Neural cell (in vitro differentiated cells): ENCODE measurements at regions not wholly inside any gene's neighbourhood (a gene's known extent, or its start where the extent isn't known, plus 50 kb on each side); places are given as distances from the start of the nearest gene placed in this dataset.

Experiments used
- H2AFZ ChIP-seq: fragments of 200-600, 300-800 bp; sonication (generic), shearing (Covaris generic); 2 replicates; pipeline ENCODE4 v1.6.0; 2014; ENCODE audit warnings: low read depth, mild to moderate bottlenecking, antibody characterized with exemption, low read length, moderate library complexity
- H3F3A ChIP-seq: fragments of 200-600 bp; shearing (Covaris generic); 2 replicates; pipeline ENCODE4 v1.6.1; 2016; ENCODE audit warnings: mild to moderate bottlenecking, moderate library complexity, mixed read lengths, antibody characterized with exemption, low read length; ENCODE audit not compliant: insufficient read depth, poor library complexity, severe bottlenecking
- H3K27ac ChIP-seq: fragments of 200-600, 300-800 bp; sonication (generic), shearing (Covaris generic); 2 replicates; pipeline ENCODE4 v1.5.1; 2014; ENCODE audit warnings: mild to moderate bottlenecking, low read length, moderate library complexity
- H3K27me3 ChIP-seq: fragments of 300-800, 200-600 bp; sonication (generic), shearing (Covaris generic); 2 replicates; pipeline ENCODE4 v1.6.0; 2014; ENCODE audit warnings: mild to moderate bottlenecking, low read depth, low read length, moderate library complexity; ENCODE audit not compliant: insufficient read depth
- H3K36me3 ChIP-seq: fragments of 300-800, 200-600 bp; sonication (generic), shearing (Covaris generic); 2 replicates; pipeline ENCODE4 v1.5.1; 2014; ENCODE audit warnings: mild to moderate bottlenecking, antibody characterized with exemption, low read length, moderate library complexity; ENCODE audit not compliant: insufficient read depth
- H3K4me2 ChIP-seq: fragments of 300-800, 200-600 bp; sonication (generic), shearing (Covaris generic); 2 replicates; pipeline ENCODE4 v1.6.0; 2014; ENCODE audit warnings: mild to moderate bottlenecking, low read length
- H3K4me3 ChIP-seq: fragments of 300-800, 200-600 bp; sonication (generic), shearing (Covaris generic); 2 replicates; pipeline ENCODE4 v1.5.1; 2014; ENCODE audit warnings: mild to moderate bottlenecking, low read length, moderate library complexity
- H3K79me2 ChIP-seq: fragments of 200-600 bp; shearing (Covaris generic); replicated peaks from 2 replicates; pipeline ENCODE4 v1.6.0; 2014; ENCODE audit warnings: mild to moderate bottlenecking, low read length, moderate library complexity; ENCODE audit not compliant: insufficient read depth
- H3K9ac ChIP-seq: fragments of 300-800, 200-600 bp; sonication (generic), shearing (Covaris generic); 2 replicates; pipeline ENCODE4 v1.6.1; 2016; ENCODE audit warnings: mild to moderate bottlenecking, low read length, mixed read lengths
- H3K9me2 ChIP-seq: fragments of 200-600 bp; shearing (Covaris generic); 2 replicates; pipeline ENCODE4 v1.6.1; 2016; ENCODE audit warnings: mild to moderate bottlenecking, low read length, mixed read lengths; ENCODE audit not compliant: insufficient read depth
- H3K9me3 ChIP-seq: fragments of 200-600, 300-800 bp; sonication (generic), shearing (Covaris generic); 2 replicates; pipeline ENCODE4 v1.6.1; 2016; ENCODE audit warnings: mild to moderate bottlenecking, mixed run types, low read length, moderate library complexity, mixed read lengths
- H4K20me1 ChIP-seq: fragments of 200-600 bp; shearing (Covaris generic); 2 replicates; pipeline ENCODE4 v1.6.1; 2016; ENCODE audit warnings: mild to moderate bottlenecking, mixed run types; ENCODE audit not compliant: insufficient read depth
- CTCF ChIP-seq: fragments of 450-650 bp; IDR thresholded peaks from 2 replicates; pipeline ENCODE4 v1.5.1; 2014; ENCODE audit warnings: antibody characterized with exemption, mild to moderate bottlenecking, moderate library complexity; ENCODE audit not compliant: poor library complexity, severe bottlenecking
- EP300 ChIP-seq: fragments of 450-650 bp; conservative IDR thresholded peaks from 2 replicates; pipeline ENCODE4 v1.6.1; 2014; ENCODE audit warnings: antibody characterized with exemption, mild to moderate bottlenecking, moderate library complexity; ENCODE audit not compliant: poor library complexity, severe bottlenecking
- EZH2 ChIP-seq: fragments of 200-600, 300-800 bp; shearing (Covaris generic), sonication (generic); IDR thresholded peaks from 2 replicates; pipeline ENCODE4 v1.6.1; 2014; ENCODE audit warnings: antibody characterized with exemption, low read length, borderline replicate concordance, mild to moderate bottlenecking; ENCODE audit not compliant: insufficient read depth, poor library complexity, severe bottlenecking
- POLR2AphosphoS5 ChIP-seq: IDR thresholded peaks from 2 replicates; pipeline ENCODE4 v1.6.1; 2012
- RAD21 ChIP-seq: fragments of 450-650 bp; conservative IDR thresholded peaks from 2 replicates; pipeline ENCODE4 v1.6.1; 2014; ENCODE audit warnings: antibody characterized with exemption, mild to moderate bottlenecking, moderate library complexity
- SMC3 ChIP-seq: fragments of 450-650 bp; conservative IDR thresholded peaks from 2 replicates; pipeline ENCODE4 v1.6.1; 2014; ENCODE audit warnings: antibody characterized with exemption, mild to moderate bottlenecking, moderate library complexity; ENCODE audit not compliant: poor library complexity
- TAF1 ChIP-seq: IDR thresholded peaks from 2 replicates; pipeline ENCODE4 v1.6.1; 2012; ENCODE audit warnings: low read depth

DNA sequence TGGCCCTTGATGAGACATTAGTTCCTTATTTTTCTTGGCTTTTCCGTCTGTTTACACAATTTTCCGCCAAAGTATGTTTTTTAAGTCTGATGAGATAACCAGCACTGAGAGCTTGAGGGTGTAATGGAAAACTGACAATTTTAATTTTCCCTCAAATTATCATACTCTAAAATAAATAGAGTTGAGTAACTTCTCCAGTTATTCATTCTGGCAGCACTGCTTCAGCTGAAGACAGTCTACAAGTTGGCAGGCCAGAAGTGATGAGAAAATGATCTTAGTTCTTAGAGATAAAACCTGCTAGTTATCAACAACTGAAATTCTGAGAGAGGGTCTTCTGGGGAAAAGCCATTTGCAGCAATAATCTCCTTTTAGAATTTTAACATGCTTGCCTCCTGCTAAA lies 241.6 kb upstream of the TET2 start:
- Histone ChIP-seq H3K4me3 (peak overlapping the region; percentile 0), H3K4me2 (no peak overlapping the region)
- TF ChIP-seq TAF1 = no peak
- no peak for TF ChIP-seq CTCF
- peak; percentile 11 for TF ChIP-seq RAD21
- peak; percentile 5 for TF ChIP-seq POLR2AphosphoS5
- TF ChIP-seq SMC3 = no peak
- no peak for TF ChIP-seq EZH2
- peak; percentile 54 for TF ChIP-seq EP300

GRCh38 chr4:104905546-104905945 lies 241.1 kb upstream of the TET2 start:
- H3K27me3 ChIP-seq = no peaks in the 10 kb centered on the region
- H3K36me3 ChIP-seq = no peaks in the 10 kb centered on the region

More for the DNA sequence above, 241.6 kb upstream of the TET2 start:
- Histone ChIP-seq H3K9me3 (no peaks in the 10 kb centered on the region), H3F3A (no peaks in the 10 kb centered on the region), H3K9ac (no peak overlapping the region), H3K27me3 (no peaks in the 10 kb centered on the region), H3K79me2 (no peaks in the 10 kb centered on the region), H4K20me1 (no peaks in the 10 kb centered on the region), H3K27ac (peak overlapping the region; percentile 67), H3K36me3 (no peaks in the 10 kb centered on the region), H2AFZ (no peak overlapping the region), H3K9me2 (no peaks in the 10 kb centered on the region)

More at GRCh38 chr4:104905546-104905945, 241.1 kb upstream of the TET2 start:
- Histone ChIP-seq H3K4me3 (peak overlapping the region; percentile 0), H3K9me3 (no peaks in the 10 kb centered on the region), H3K9me2 (no peaks in the 10 kb centered on the region), H3K9ac (no peak overlapping the region), H3K79me2 (no peaks in the 10 kb centered on the region), H3K27ac (peak overlapping the region; percentile 67), H3F3A (no peaks in the 10 kb centered on the region), H2AFZ (no peak overlapping the region), H3K4me2 (no peak overlapping the region), H4K20me1 (no peaks in the 10 kb centered on the region)
- TF ChIP-seq CTCF (no peak), SMC3 (no peak), POLR2AphosphoS5 (peak; percentile 5), EZH2 (no peak), EP300 (no peak)
